HEK293 (cell line): ENCODE measurements at regions not wholly inside any gene's neighbourhood (a gene's known extent, or its start where the extent isn't known, plus 50 kb on each side); places are given as distances from the start of the nearest gene placed in this dataset.

Experiments used
- SCRT2 ChIP-seq: fragments of 450-650 bp; formaldehyde crosslinking; IDR thresholded peaks from 2 replicates; pipeline ENCODE4 v1.5.1; 2016; ENCODE audit warnings: missing biosample characterization, missing genetic modification characterization
- SETDB1 ChIP-seq: IDR thresholded peaks from one replicate; pipeline ENCODE4 v1.6.1; 2017; ENCODE audit warnings: mild to moderate bottlenecking, low read length, moderate library complexity, mixed read lengths; ENCODE audit not compliant: insufficient read length
- YY1 ChIP-seq: fragments of 450-650 bp; formaldehyde crosslinking; IDR thresholded peaks from 2 replicates; pipeline ENCODE4 v1.5.1; 2018; ENCODE audit warnings: missing biosample characterization, missing genetic modification characterization
- ZNF174 ChIP-seq: fragments of 450-650 bp; formaldehyde crosslinking; IDR thresholded peaks from 2 replicates; pipeline ENCODE4 v1.5.0; 2017; ENCODE audit warnings: missing biosample characterization, mild to moderate bottlenecking, missing genetic modification characterization
- ZNF211 ChIP-seq: fragments of 450-650 bp; formaldehyde crosslinking; IDR thresholded peaks from 2 replicates; pipeline ENCODE4 v1.5.1; 2016; ENCODE audit warnings: low read depth, missing biosample characterization, missing genetic modification characterization
- ZNF514 ChIP-seq: fragments of 450-650 bp; formaldehyde crosslinking; IDR thresholded peaks from 2 replicates; pipeline ENCODE4 v1.5.1; 2016; ENCODE audit warnings: missing biosample characterization, missing genetic modification characterization
- ZNF548 ChIP-seq: fragments of 450-650 bp; formaldehyde crosslinking; IDR thresholded peaks from 2 replicates; pipeline ENCODE4 v1.5.1; 2016; ENCODE audit warnings: missing biosample characterization, missing genetic modification characterization
- TF ChIP-seq, protein P1 (sequence below): fragments of 450-650 bp; formaldehyde crosslinking; IDR thresholded peaks from 2 replicates; pipeline ENCODE4 v1.5.1; 2016; ENCODE audit warnings: missing biosample characterization, missing genetic modification characterization
- TF ChIP-seq, protein P2 (sequence below): fragments of 450-650 bp; formaldehyde crosslinking; IDR thresholded peaks from 2 replicates; pipeline ENCODE4 v1.5.1; 2016; ENCODE audit warnings: missing biosample characterization, missing genetic modification characterization
- TF ChIP-seq, protein P3 (sequence below): fragments of 450-650 bp; formaldehyde crosslinking; IDR thresholded peaks from 2 replicates; pipeline ENCODE4 v1.5.1; 2017; ENCODE audit warnings: missing biosample characterization, missing genetic modification characterization
- TF ChIP-seq, protein P4 (sequence below): fragments of 450-650 bp; formaldehyde crosslinking; IDR thresholded peaks from 2 replicates; pipeline ENCODE4 v1.5.1; 2016; ENCODE audit warnings: missing biosample characterization, missing genetic modification characterization, low read depth
- TF ChIP-seq, protein P5 (sequence below): fragments of 450-650 bp; formaldehyde crosslinking; IDR thresholded peaks from 2 replicates; pipeline ENCODE4 v1.5.1; 2016; ENCODE audit warnings: missing biosample characterization, missing genetic modification characterization
- TF ChIP-seq, protein P6 (sequence below): fragments of 450-650 bp; formaldehyde crosslinking; IDR thresholded peaks from 2 replicates; pipeline ENCODE4 v1.5.1; 2016; ENCODE audit warnings: missing biosample characterization, missing genetic modification characterization

DNA sequence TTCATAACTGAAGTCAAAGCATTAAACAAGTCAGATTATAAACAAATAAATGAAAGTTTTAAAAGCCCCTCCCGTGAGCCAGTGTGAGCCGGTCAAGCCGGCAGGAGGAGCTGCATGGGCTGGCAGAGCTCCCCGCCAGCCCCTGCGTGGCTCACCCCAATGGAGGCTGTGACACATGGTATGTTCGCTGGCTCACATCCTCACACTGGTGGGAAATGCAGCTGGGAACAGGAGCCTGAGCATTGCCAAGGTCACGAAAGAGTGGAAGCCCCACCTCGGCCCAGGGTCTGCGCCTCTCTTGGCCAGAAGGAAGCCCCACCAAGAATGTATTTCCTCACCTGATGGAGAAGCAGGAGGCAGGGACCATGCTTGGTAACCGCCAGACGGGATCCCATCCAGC lies 261.7 kb upstream of the TCERG1L start:
- TF ChIP-seq, protein P1, sequence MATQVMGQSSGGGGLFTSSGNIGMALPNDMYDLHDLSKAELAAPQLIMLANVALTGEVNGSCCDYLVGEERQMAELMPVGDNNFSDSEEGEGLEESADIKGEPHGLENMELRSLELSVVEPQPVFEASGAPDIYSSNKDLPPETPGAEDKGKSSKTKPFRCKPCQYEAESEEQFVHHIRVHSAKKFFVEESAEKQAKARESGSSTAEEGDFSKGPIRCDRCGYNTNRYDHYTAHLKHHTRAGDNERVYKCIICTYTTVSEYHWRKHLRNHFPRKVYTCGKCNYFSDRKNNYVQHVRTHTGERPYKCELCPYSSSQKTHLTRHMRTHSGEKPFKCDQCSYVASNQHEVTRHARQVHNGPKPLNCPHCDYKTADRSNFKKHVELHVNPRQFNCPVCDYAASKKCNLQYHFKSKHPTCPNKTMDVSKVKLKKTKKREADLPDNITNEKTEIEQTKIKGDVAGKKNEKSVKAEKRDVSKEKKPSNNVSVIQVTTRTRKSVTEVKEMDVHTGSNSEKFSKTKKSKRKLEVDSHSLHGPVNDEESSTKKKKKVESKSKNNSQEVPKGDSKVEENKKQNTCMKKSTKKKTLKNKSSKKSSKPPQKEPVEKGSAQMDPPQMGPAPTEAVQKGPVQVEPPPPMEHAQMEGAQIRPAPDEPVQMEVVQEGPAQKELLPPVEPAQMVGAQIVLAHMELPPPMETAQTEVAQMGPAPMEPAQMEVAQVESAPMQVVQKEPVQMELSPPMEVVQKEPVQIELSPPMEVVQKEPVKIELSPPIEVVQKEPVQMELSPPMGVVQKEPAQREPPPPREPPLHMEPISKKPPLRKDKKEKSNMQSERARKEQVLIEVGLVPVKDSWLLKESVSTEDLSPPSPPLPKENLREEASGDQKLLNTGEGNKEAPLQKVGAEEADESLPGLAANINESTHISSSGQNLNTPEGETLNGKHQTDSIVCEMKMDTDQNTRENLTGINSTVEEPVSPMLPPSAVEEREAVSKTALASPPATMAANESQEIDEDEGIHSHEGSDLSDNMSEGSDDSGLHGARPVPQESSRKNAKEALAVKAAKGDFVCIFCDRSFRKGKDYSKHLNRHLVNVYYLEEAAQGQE, result no peak
- TF ChIP-seq YY1 (tag by site-specific recombination), result no peak
- TF ChIP-seq, protein P2, sequence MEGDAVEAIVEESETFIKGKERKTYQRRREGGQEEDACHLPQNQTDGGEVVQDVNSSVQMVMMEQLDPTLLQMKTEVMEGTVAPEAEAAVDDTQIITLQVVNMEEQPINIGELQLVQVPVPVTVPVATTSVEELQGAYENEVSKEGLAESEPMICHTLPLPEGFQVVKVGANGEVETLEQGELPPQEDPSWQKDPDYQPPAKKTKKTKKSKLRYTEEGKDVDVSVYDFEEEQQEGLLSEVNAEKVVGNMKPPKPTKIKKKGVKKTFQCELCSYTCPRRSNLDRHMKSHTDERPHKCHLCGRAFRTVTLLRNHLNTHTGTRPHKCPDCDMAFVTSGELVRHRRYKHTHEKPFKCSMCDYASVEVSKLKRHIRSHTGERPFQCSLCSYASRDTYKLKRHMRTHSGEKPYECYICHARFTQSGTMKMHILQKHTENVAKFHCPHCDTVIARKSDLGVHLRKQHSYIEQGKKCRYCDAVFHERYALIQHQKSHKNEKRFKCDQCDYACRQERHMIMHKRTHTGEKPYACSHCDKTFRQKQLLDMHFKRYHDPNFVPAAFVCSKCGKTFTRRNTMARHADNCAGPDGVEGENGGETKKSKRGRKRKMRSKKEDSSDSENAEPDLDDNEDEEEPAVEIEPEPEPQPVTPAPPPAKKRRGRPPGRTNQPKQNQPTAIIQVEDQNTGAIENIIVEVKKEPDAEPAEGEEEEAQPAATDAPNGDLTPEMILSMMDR (tag by site-specific recombination), result no peak
- TF ChIP-seq, protein P3, sequence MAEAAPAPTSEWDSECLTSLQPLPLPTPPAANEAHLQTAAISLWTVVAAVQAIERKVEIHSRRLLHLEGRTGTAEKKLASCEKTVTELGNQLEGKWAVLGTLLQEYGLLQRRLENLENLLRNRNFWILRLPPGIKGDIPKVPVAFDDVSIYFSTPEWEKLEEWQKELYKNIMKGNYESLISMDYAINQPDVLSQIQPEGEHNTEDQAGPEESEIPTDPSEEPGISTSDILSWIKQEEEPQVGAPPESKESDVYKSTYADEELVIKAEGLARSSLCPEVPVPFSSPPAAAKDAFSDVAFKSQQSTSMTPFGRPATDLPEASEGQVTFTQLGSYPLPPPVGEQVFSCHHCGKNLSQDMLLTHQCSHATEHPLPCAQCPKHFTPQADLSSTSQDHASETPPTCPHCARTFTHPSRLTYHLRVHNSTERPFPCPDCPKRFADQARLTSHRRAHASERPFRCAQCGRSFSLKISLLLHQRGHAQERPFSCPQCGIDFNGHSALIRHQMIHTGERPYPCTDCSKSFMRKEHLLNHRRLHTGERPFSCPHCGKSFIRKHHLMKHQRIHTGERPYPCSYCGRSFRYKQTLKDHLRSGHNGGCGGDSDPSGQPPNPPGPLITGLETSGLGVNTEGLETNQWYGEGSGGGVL (tag by site-specific recombination), result no peak
- TF ChIP-seq, protein P4, sequence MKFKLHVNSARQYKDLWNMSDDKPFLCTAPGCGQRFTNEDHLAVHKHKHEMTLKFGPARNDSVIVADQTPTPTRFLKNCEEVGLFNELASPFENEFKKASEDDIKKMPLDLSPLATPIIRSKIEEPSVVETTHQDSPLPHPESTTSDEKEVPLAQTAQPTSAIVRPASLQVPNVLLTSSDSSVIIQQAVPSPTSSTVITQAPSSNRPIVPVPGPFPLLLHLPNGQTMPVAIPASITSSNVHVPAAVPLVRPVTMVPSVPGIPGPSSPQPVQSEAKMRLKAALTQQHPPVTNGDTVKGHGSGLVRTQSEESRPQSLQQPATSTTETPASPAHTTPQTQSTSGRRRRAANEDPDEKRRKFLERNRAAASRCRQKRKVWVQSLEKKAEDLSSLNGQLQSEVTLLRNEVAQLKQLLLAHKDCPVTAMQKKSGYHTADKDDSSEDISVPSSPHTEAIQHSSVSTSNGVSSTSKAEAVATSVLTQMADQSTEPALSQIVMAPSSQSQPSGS (tag by site-specific recombination), result no peak
- TF ChIP-seq, protein P5, sequence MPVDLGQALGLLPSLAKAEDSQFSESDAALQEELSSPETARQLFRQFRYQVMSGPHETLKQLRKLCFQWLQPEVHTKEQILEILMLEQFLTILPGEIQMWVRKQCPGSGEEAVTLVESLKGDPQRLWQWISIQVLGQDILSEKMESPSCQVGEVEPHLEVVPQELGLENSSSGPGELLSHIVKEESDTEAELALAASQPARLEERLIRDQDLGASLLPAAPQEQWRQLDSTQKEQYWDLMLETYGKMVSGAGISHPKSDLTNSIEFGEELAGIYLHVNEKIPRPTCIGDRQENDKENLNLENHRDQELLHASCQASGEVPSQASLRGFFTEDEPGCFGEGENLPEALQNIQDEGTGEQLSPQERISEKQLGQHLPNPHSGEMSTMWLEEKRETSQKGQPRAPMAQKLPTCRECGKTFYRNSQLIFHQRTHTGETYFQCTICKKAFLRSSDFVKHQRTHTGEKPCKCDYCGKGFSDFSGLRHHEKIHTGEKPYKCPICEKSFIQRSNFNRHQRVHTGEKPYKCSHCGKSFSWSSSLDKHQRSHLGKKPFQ (tag by site-specific recombination), result no peak
- no peak for TF ChIP-seq ZNF174 (tag by site-specific recombination)
- TF ChIP-seq ZNF548 (tag by site-specific recombination), result no peak
- TF ChIP-seq SETDB1, result no peak
- no peak for TF ChIP-seq ZNF211 (tag by site-specific recombination)
- TF ChIP-seq SCRT2, result no peak
- no peak for TF ChIP-seq ZNF514 (tag by site-specific recombination)
- TF ChIP-seq, protein P6, sequence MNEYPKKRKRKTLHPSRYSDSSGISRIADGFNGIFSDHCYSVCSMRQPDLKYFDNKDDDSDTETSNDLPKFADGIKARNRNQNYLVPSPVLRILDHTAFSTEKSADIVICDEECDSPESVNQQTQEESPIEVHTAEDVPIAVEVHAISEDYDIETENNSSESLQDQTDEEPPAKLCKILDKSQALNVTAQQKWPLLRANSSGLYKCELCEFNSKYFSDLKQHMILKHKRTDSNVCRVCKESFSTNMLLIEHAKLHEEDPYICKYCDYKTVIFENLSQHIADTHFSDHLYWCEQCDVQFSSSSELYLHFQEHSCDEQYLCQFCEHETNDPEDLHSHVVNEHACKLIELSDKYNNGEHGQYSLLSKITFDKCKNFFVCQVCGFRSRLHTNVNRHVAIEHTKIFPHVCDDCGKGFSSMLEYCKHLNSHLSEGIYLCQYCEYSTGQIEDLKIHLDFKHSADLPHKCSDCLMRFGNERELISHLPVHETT (tag by site-specific recombination), result no peak
